ENCODE measurements at regions not wholly inside any gene's neighbourhood (a gene's known extent, or its start where the extent isn't known, plus 50 kb on each side); places are given as distances from the start of the nearest gene placed in this dataset.

- CTCF ChIA-PET = no interaction called here
- H3K9me3 ChIP-seq (ENCODE audit: low read depth, low read length, poor library complexity, severe bottlenecking) = no peaks in the 10 kb centered on the region
- peaks cover 4% of the 10 kb centered on the region for H3K27me3 ChIP-seq (replicated peaks; ENCODE audit: insufficient read depth, low read depth, low read length, poor library complexity)
- no TSS peak for BruUV-seq (replicated peaks)
- no peak overlapping the region for H3K4me3 ChIP-seq (ENCODE audit: low read depth, low read length, poor library complexity, severe bottlenecking)
- no peaks in the 10 kb centered on the region for H3K36me3 ChIP-seq (ENCODE audit: insufficient read depth, low read length, poor library complexity, severe bottlenecking)
- TF ChIP-seq CTCF (conservative IDR thresholded peaks at IDR 0.05; ENCODE audit: low read depth, low read length) (no peak), EZH2 (IDR thresholded peaks at IDR 0.05; ENCODE audit: borderline replicate concordance, low read depth, low read length, poor library complexity, severe bottlenecking) (no peak)
- intact Hi-C loops (cut with micrococcal nuclease; ENCODE audit: unreplicated experiment) = no loop called here
- DNase-seq (ENCODE audit: low spot score) = no peak
- POLR2A ChIA-PET (ENCODE audit: low non-redundant PET) = no interaction called here
- H3K27ac ChIP-seq (ENCODE audit: low read depth, low read length, poor library complexity, severe bottlenecking) = no peak overlapping the region
- peaks cover 8% of the 10 kb centered on the region for H3K4me1 ChIP-seq (ENCODE audit: insufficient read depth, low read length, poor library complexity, severe bottlenecking)
These were observed 62.9 kb upstream of the HBS1L start for GRCh38 chr6:135117413-135117968.

- Histone ChIP-seq H3K36me3 (ENCODE audit: insufficient read depth, low read length, poor library complexity, severe bottlenecking) (no peaks in the 10 kb centered on the region), H3K4me1 (ENCODE audit: insufficient read depth, low read length, poor library complexity, severe bottlenecking) (peaks cover 8% of the 10 kb centered on the region), H3K9me3 (ENCODE audit: low read depth, low read length, poor library complexity, severe bottlenecking) (no peaks in the 10 kb centered on the region), H3K27me3 (replicated peaks; ENCODE audit: insufficient read depth, low read depth, low read length, poor library complexity) (no peaks in the 10 kb centered on the region), H3K4me3 (ENCODE audit: low read depth, low read length, poor library complexity, severe bottlenecking) (no peak overlapping the region), H3K27ac (ENCODE audit: low read depth, low read length, poor library complexity, severe bottlenecking) (no peak overlapping the region)
- no peak for TF ChIP-seq CTCF (conservative IDR thresholded peaks at IDR 0.05; ENCODE audit: low read depth, low read length)
- no peak for TF ChIP-seq EZH2 (IDR thresholded peaks at IDR 0.05; ENCODE audit: borderline replicate concordance, low read depth, low read length, poor library complexity, severe bottlenecking)
- intact Hi-C loops (cut with micrococcal nuclease; ENCODE audit: unreplicated experiment) = no loop called here
- peak; percentile 4 for DNase-seq (ENCODE audit: low spot score)
- no TSS peak for BruUV-seq (replicated peaks)
- POLR2A ChIA-PET (ENCODE audit: low non-redundant PET) = no interaction called here
- CTCF ChIA-PET = no interaction called here
These were observed 61.9 kb upstream of the HBS1L start for GRCh38 chr6:135116571-135116970.

GRCh38 chr6:135115834-135116233 lies 61.2 kb upstream of the HBS1L start:
- TF ChIP-seq EZH2 (IDR thresholded peaks at IDR 0.05; ENCODE audit: borderline replicate concordance, low read depth, low read length, poor library complexity, severe bottlenecking) = no peak
- no peak for TF ChIP-seq CTCF (conservative IDR thresholded peaks at IDR 0.05; ENCODE audit: low read depth, low read length)
- no peak overlapping the region for H3K4me3 ChIP-seq (ENCODE audit: low read depth, low read length, poor library complexity, severe bottlenecking)
- no TSS peak for BruUV-seq (replicated peaks)
- CTCF ChIA-PET = no interaction called here
- no peaks in the 10 kb centered on the region for H3K36me3 ChIP-seq (ENCODE audit: insufficient read depth, low read length, poor library complexity, severe bottlenecking)
- intact Hi-C loops (cut with micrococcal nuclease; ENCODE audit: unreplicated experiment) = no loop called here
- no peak for DNase-seq (ENCODE audit: low spot score)
- H3K4me1 ChIP-seq (ENCODE audit: insufficient read depth, low read length, poor library complexity, severe bottlenecking) = peaks cover 8% of the 10 kb centered on the region
- POLR2A ChIA-PET (ENCODE audit: low non-redundant PET) = no interaction called here
- H3K9me3 ChIP-seq (ENCODE audit: low read depth, low read length, poor library complexity, severe bottlenecking) = no peaks in the 10 kb centered on the region
- H3K27ac ChIP-seq (ENCODE audit: low read depth, low read length, poor library complexity, severe bottlenecking) = no peak overlapping the region
- no peaks in the 10 kb centered on the region for H3K27me3 ChIP-seq (replicated peaks; ENCODE audit: insufficient read depth, low read depth, low read length, poor library complexity)

All from A673 (cell line).